HG02981 (cell line): ENCODE measurements at regions not wholly inside any gene's neighbourhood (a gene's known extent, or its start where the extent isn't known, plus 50 kb on each side); places are given as distances from the start of the nearest gene placed in this dataset.
"Not testable (repeated sequence)": the region's sequence is repeated elsewhere in the genome, so short reads cannot be mapped to it uniquely, and the experiment has no call there.

Source experiments
- ATAC-seq: cut with Tn5 transposase; IDR thresholded peaks from one replicate; pipeline ENCODE4 v1.9.1; 2021; ENCODE audit warnings: mild to moderate bottlenecking, moderate library complexity; ENCODE audit not compliant: unreplicated experiment

DNA sequence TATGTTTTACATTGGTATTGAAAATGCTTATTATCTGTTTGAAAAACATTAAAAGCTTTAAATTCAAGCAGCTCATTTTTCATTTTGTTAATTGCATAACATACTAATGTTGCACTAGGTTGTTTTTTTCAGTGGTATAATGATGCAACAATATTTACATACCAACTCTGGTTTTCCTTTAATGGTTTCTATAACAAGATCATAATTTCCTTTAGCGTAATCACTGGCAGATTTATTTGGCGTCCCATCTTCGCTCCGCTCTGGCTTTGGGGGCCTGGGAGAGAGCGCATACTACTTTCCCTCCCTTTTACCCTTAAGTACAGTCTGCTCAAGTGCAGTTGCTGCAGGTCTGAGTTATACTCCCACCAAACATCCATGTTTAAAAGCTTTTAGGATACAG is 574.1 kb downstream of the PRKD1 start:
- ATAC-seq, result no peak

DNA sequence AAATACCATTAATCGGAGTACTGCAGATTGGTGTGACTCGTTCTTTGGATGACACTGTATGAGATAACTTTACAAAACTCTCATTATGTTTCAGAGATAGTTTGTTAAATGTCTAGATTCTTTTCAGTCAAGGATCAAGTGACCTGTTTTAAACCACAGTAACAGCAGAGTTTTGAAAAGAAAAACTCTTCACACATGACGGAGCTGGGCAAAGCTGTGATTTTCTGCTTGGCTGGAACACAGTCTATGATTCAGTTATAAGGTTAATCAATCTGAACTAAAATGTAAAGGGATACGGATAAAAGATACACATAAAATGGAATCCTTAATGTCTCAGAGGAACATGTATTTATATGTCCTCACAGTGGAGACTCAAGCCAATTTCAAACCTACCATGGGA is 573.2 kb downstream of the PRKD1 start:
- no peak for ATAC-seq

DNA sequence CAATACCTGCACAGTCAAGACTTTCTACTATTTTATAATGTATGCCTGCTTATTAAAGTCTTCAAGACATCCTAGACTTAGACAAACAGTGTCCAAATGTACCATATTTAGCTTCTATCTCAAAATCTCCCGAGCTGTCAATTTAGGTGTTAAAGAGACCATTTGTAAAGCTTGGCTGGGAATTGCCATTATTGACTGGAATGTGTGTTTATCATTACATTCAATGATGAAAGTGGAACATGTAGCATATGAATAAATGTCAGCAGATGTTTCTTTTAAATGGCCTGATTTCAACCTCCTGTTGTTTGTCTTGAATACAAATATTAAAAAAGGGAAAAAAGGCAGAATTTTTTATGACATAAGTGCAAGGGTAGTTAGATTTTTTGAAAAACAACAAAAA is 572.3 kb downstream of the PRKD1 start:
- no peak for ATAC-seq

DNA sequence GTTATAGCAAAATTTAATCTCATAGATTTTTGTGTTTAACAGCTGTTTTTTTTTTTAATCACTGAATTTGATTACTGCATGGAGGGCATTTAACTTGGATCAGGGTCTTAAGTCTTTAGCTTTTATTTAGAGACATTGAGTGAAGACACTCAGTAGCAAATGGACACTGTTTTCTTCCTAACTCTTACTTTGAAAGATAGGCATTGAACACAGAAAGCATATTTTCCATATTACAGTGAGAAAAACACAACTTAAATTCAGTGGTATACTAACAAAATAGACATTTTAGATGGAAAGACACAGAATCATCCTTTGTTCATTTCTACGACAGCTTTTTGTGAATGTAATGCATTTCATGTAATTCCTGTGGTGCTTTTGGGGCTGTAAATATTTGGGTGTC is 571.8 kb downstream of the PRKD1 start:
- ATAC-seq, result no peak

DNA sequence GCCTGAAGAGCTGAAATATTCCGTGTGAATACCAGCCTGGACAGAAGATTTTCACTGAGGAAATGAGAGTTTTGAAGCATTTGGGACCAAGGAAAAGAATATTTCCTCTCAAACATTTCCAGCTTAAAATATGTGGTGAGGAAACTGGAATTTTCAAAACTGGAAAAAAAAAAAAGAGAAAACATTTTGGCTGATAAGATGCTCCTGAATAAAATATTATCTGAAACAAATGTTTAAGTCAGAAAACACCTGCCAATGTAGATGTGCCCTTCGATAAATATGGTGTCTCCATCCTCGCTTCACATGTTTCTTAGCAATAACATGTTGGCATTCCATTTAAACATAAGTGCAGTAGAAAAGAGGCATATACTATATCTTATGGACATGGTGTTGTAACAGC is 567.0 kb downstream of the PRKD1 start:
- no peak for ATAC-seq

DNA sequence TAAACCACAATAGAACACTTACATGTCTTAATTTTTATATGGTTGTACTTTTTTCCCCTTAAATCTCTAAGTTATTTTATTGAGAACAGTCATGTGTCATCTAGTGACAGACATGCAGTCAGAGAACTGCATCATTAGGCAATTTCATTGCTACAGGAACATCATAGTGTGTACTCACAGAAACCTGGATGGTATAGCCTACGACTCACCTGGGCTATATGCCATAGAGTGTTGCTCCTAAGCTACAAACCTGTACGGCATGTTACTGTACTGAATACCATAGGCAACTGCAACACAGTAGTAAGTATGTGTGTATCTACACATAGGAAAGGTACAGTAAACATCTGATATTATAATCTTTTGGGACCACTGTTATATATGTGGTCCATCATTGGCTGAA is 557.6 kb downstream of the PRKD1 start:
- ATAC-seq, result no peak

DNA sequence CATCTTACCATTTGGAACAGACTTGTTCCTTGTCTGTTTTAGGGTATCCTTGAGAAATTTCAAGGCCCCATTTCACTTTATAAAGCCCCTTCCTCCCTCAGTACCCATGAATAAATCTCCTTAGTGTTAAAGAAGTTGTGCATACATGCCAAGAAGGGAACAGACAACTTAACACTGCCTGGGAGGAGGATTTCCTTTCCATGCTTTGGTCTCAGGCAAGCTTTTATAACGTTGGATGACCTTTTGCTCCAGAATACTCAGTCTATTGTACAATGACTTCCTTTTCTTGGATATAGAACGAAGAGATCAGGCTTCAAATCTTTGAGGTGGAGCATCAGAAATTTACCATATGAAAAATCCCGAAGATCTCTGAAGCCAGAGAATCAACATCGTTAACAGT is 551.4 kb downstream of the PRKD1 start:
- ATAC-seq, result no peak

DNA sequence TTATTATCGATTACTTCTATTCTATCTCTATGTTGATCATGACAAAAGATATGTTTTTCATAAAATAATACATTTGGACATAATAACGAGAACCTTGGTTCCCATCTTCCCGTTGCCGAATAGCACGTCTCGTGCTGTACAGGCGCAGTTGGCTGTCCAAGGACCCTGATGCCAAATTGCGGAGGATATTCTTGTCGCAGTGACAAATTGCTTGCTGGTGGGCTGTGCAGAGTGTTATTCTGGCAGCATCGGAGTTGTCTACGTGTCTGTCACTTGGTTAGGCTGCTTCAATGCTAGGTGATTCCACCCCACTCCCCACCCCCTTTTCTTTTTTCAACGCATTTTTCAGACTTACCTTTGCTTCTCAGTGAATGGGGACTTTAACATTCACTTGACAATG is 546.8 kb downstream of the PRKD1 start:
- ATAC-seq, result no peak

DNA sequence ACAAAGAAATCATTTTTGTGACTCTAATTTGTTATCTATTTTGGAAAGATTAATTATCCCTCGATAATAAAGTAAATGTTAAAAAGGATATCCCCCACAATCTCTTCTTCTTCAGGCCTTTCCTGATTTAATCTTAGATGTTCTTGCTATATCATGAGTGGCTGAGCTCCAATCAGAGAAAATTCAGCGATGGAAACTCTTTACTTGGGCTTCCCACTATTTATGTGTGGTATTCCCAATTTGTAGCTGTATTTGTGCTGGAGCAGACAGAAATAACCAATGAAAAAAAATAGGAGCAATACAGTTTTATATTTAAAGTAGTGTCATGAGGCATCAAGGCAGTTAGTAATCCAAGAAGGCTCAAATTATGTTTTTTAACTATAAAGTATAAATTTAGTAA is 539.1 kb downstream of the PRKD1 start:
- ATAC-seq, result no peak

DNA sequence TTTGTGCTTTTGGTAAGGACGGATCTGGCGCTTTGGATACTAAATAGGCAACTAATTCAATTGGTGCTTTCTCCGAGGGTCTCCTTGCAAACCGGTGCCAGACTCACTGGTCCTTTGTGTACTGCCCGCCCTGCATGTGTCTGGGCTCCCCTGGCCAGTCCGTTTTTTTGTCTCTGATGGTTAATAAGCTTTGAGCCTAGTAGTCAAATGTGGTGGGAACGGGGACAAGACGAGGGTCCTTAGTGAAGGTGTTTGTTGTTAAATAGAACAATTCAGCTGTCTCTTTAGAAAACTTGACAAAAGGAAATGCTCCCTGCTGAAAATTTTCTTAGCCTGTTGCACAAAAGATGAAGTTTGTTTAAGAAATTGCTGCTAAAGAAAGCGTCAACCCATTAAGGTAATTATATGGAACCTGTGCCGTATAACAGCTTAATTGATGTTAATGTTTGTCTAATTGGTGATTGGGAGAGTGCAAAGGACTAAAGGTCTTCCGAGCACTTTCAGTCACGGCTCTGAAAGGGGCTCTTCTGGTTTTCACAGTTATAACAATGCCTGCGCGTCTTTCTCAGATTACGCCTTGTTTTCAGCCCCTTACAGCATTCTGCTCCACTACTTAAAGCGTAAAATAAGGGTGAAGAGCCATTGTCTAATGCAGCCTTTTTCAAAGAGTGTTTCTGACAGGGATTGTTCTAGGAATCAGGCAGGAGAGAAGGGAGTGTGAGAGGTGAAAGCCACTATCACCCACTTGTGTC is 537.4 kb downstream of the PRKD1 start:
- no peak for ATAC-seq

DNA sequence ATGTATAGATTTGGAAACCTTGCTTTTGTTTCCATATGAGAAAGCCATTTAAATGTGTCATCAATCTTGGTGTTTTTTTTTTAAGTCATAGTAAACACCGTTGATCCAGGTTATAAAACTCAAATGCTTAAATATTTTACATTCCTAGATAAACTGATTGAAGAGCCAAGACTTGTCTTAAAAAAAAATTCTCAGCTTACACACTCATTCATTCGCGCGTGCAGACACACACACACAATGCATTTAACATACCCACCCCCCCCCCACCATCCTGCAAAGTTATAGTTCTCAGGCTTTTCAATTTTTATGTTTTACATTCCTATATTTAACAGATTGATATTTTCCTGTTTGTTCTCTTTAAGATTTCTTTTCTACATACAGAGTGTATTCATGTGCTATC is 536.4 kb downstream of the PRKD1 start:
- ATAC-seq, result no peak

DNA sequence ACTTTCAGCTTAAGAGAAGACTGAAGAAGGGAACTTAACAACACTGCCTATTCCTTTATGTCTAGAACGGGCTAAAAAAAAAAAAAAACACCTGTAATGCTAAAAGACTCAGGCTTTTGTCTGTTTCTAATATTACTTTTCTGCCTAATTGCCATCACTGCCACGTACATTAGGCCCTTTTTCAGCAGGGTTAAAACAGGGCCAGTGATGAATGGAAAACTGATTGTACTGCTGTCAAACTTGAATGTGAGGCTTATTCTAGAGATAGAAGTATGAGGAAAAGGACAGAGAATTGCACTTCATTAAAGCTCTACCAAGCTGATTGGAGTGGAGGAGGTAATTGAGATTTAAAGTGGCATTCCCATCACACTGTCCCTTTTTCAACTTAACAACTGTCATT is 535.8 kb downstream of the PRKD1 start:
- no peak for ATAC-seq

DNA sequence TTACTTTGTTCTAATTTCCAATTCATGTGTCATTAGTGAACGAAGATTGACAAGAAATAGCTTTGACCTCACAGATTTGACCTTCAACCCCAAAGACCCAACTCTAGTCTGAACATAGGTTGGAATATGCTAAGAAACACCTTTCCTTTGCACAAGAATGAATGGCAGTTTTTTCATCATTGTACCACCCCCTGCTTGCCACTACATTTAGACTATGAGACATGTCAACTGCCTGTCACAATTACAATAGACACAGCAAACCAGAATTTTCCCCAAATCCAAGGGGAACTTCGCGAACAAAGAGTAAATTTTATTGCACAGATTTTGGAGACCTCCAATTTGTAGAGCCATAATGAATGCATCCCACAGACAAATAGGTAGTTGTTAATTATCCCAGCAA is 535.4 kb downstream of the PRKD1 start:
- no peak for ATAC-seq

DNA sequence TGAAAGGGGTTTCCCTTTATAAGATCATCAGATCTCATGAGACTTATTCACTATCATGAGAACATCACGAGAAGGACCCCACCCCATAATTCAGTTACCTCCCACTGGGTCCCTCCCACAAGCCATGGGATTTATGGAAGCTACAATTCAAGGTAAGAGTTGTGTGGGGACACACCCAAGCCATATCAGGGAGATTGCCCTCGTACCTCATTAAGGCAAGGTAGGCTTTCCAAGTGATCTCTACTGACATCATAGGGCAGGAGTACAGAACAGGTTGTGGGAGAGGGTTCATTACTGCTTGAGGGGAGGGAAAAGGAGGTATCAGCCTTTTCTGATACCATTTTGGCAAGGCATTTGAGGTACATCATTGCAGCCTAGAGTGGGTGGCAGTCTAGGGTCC is 524.6 kb downstream of the PRKD1 start:
- no peak for ATAC-seq

DNA sequence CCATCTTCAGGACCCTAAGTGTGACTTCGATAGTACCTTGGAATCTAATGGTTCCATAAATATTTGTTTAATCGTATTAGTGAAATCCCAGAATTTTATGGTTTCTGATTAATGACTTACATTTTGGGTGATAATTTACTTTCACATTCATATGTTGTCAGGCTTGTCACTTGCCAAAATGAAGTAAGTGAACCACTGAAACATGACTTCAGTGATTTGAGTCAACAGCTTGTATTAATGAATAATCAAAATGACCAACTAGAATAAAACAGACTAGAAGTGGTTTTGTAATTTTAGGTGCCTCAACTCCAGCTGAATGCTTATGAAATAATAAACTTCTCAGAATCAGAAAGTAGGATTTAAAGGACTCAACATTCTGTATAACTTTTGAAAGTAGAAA is 517.1 kb downstream of the PRKD1 start:
- peak; percentile 95 for ATAC-seq

DNA sequence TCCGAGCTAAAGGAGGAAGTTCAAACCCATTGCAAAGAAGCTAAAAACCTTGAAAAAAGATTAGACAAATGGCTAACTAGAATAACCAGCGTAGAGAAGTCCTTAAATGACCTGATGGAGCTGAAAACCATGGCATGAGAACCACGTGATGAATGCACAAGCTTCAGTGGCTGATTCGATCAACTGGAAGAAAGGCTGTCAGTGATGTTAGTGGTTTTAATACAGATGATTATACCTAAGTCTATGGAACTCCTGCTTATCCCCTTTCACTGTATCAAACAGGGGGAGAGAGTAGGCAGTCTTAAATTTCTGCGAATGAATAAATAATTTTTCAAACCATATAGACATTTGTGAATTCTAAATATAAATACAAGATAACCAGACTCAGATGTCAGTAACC is 512.7 kb downstream of the PRKD1 start:
- not testable (repeated sequence) for ATAC-seq

DNA sequence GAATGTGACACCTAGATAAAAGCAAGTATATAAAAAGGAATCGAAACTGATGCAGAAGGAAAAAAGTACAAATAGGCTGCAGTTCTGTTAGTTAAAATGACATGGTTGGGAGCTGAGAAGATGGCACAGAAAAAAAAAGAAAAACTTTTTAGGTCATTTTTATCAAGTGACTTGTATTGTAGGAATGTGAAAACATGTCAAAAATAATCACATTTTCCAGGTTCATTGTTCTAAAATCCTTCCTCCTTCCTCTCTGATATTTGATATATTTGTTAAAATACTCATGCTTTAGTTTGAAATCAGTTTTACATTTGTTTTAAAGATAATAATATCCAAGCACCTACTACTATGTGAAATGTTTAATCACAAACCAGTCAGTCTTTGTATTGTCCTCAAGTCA is 507.9 kb downstream of the PRKD1 start:
- ATAC-seq, result no peak

DNA sequence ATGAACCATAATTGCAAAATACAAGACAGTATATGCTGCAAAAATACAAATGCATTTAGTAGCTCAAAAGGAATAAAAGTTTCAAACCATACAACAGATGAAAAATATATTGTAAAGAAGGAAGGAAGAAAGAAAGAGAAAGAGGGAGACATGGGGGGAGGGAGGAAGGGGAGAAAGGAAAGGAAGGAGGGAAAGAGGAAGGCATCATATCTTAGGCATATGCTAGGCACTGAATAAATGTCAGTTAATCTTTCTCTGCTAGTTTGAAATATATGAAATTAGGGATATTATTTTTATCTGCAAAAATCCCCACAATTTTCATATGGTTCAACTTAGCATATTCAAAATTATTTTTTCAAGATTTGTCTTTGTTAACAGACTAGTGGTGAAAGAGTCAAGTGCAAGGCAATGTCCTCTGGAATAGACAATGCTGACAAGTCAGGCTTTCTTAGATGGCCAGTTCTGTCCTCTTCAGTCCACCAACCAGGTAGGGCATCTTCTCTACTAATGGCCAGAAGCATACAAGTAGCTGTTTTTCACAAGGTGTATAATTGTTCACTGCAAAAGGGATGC is 506.4 kb downstream of the PRKD1 start:
- ATAC-seq, result no peak

DNA sequence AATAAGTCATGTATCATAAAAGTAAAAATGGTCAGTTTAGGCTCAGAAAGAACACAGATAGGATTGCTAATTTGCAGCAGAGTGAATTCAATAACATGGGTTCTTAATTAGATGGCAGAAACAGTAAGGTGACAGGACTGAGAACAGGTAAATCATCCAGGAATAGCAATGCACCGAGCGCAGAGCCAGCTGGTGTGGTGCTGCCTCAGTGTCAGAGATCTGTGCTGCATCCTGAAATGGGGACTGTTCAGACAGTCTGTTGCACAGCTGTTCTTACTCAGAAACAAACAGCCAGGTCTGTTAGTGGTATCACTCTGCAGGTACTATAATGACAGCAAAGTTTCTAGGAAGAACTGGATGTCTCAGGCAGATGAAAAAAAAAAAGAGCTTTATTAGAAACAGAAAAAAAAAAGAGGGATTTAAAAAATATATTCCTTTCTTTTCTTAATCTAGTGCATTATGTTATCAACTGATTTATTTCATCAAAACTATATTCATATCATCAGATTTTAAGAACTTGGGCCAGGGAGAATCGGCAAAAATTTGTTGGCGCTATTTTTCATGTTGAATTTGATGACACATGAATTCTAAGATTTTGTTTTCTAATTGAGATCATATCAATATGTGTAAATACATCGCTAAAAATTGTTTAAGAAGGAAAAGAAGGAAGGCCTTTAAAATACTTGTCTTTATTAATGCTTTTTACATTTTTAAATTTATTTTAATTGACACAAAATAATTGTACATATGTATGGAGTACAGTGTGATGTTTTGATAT is 501.8 kb downstream of the PRKD1 start:
- no peak for ATAC-seq

DNA sequence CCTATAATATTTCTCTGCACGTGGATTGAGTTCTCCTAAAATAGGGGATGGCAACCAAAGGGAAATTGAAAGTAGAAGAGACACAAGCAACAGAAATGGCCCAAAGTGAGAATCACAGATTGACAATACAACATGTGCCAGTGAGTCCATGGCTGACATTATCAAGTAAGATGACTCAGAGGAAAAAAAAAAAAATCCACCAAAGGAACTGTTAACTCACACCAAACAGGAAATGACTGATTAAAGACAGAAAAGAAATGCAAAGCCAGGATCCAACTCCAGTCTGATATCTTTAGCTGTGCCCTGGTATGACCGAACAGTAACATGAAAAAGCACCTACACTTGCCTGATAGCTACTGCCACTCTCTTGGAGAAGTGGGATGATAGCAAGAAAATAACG is 485.0 kb downstream of the PRKD1 start:
- no peak for ATAC-seq

DNA sequence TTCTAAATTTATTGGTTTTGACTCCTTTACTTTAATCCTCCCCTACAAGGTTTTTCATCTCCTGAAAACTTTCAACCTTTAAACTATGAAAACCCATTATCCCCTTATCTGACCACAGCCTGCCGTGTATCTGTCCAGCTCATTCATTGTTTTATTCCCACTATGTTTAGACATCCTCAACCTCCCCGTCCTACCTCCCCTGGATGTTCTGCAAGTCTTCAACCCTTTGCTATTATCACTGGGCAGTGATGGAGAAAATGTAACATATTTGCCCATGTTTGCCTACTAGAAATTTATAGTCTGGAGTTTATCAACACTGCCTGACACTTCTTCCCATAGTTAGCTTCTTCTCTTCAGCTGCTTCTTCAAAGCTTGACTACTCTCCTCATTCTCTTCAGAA is 483.4 kb downstream of the PRKD1 start:
- no peak for ATAC-seq

DNA sequence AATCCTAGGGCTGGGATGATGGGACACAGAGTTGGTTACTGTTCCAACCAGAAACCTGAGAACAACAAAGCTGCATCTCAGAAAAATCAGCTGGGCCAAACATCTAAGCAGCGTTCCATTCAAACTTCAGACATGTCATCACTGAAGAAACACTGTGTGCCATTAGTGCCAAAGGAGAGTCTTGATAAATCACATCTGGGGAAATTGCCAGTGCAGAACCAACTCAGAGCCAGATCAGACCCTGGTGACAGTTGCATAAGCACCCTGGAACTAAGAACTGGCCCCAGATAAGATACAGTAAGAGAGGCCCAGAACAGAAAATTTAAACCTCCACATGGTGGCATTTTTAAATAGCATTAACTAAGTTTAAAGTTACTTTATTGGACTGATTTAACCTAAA is 482.8 kb downstream of the PRKD1 start:
- ATAC-seq, result no peak
